Left ventricle myocardium inferior (tissue), 1 donor: ENCODE measurements at regions not wholly inside any gene's neighbourhood (a gene's known extent, or its start where the extent isn't known, plus 50 kb on each side); places are given as distances from the start of the nearest gene placed in this dataset.
"Not testable (repeated sequence)": the region's sequence is repeated elsewhere in the genome, so short reads cannot be mapped to it uniquely, and the experiment has no call there.

Experiments
- DNase-seq: peaks from one replicate; pipeline ENCODE4 v3.0.0-alpha.2; 2020
- H3K27ac ChIP-seq: fragments of 200-600 bp; replicated peaks from 2 replicates; pipeline ENCODE4 v1.8.0; 2021
- H3K27me3 ChIP-seq: fragments of 200-600 bp; 2 replicates; pipeline ENCODE4 v1.8.0; 2021; ENCODE audit warnings: low read depth
- H3K36me3 ChIP-seq: fragments of 200-600 bp; 2 replicates; pipeline ENCODE4 v1.8.0; 2021
- H3K4me1 ChIP-seq: fragments of 200-600 bp; 2 replicates; pipeline ENCODE4 v1.8.0; 2021
- H3K4me3 ChIP-seq: fragments of 200-600 bp; 2 replicates; pipeline ENCODE4 v1.8.0; 2021; ENCODE audit warnings: mild to moderate bottlenecking, moderate library complexity
- H3K9me3 ChIP-seq: fragments of 200-600 bp; replicated peaks from 2 replicates; pipeline ENCODE4 v1.8.0; 2021
- intact Hi-C: fragments of 100-400 bp; cut with micrococcal nuclease; formaldehyde crosslinking; loops from one replicate; pipeline ENCODE4 v1.11.0; 2022
- TF ChIP-seq, protein P1 (sequence below): fragments of 200-600 bp; IDR thresholded peaks from 2 replicates; pipeline ENCODE4 v1.8.0; 2021; ENCODE audit warnings: antibody characterized with exemption, mild to moderate bottlenecking, borderline replicate concordance
- donor health status: DM: no; HTN: yes; CAD: no; lungs with severe emphysema.

DNA sequence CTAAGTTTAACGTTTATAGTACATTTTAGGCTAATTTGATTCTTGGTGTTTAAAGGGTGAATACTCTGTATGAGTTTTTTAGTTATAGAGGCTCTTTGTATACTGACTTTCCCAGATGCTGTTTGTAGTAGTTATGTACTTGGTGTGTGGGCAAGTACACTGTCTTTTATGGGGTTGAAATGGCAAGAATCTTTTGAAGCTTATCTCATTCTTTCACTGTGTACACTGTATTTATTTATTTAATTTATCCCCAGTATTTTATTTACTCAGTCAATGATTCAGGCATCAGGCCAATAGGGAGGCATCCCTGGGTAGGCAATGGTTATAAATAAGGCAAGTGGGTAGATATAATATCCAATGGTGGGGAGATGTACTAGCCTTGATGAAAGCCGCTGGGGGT, 277.0 kb upstream of the PTCHD4 start:
- H3K9me3 ChIP-seq = peaks cover 25% of the 10 kb centered on the region
- H3K4me3 ChIP-seq = no peak overlapping the region
- intact Hi-C loops = no loop called here
- TF ChIP-seq, protein P1, sequence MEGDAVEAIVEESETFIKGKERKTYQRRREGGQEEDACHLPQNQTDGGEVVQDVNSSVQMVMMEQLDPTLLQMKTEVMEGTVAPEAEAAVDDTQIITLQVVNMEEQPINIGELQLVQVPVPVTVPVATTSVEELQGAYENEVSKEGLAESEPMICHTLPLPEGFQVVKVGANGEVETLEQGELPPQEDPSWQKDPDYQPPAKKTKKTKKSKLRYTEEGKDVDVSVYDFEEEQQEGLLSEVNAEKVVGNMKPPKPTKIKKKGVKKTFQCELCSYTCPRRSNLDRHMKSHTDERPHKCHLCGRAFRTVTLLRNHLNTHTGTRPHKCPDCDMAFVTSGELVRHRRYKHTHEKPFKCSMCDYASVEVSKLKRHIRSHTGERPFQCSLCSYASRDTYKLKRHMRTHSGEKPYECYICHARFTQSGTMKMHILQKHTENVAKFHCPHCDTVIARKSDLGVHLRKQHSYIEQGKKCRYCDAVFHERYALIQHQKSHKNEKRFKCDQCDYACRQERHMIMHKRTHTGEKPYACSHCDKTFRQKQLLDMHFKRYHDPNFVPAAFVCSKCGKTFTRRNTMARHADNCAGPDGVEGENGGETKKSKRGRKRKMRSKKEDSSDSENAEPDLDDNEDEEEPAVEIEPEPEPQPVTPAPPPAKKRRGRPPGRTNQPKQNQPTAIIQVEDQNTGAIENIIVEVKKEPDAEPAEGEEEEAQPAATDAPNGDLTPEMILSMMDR = no peak
- H3K4me1 ChIP-seq = no peaks in the 10 kb centered on the region
- H3K27ac ChIP-seq = no peak overlapping the region
- no peak for DNase-seq
- no peaks in the 10 kb centered on the region for H3K36me3 ChIP-seq
- no peaks in the 10 kb centered on the region for H3K27me3 ChIP-seq

DNA sequence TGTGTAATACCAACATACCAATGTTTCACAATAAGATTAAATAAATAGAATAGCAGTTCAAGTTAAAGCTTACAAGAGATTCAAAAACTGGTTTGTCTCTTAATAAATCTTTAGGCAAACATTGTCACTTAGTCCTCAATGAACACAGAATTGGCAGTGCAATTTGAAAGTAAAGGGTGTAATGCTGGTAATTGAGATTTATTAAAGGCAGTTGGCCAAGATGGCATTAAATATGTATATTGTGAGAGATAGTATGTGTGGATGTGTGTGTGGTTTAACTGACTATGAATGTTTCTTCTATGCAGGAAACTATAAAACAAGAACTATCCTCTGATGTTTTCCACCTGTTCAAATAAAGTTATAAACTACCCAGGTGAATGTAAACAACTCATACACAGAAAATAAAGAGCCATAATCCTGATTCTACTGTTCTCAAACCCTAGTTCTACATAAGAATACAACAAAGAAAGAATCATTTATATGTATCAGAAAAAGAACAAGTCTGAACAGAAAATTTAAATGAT, 267.9 kb upstream of the PTCHD4 start:
- intact Hi-C loops = no loop called here
- H3K4me3 ChIP-seq = no peak overlapping the region
- H3K36me3 ChIP-seq = no peaks in the 10 kb centered on the region
- H3K9me3 ChIP-seq = peaks cover 28% of the 10 kb centered on the region
- no peak overlapping the region for H3K27ac ChIP-seq
- no peak for DNase-seq
- TF ChIP-seq, protein P1 = no peak
- H3K27me3 ChIP-seq = no peaks in the 10 kb centered on the region
- H3K4me1 ChIP-seq = no peaks in the 10 kb centered on the region

DNA sequence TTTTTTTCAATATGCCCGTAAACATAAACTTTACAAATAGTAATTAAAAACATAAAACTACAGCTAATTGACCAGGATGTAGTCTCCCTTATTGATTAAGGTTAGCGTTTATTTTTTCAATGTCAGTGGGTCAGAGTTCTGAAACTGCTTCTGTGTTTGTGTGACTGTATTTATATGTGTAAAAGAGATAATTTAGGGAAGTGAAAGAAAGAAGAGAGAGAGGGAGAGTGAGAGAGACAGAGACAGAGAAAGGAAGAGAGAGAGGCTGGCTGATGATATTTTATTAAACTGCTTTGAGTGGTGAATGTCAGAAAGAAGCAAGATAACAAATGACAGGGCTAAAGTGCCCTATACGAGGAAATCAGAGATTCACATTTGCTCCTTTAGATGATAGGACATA, 266.1 kb upstream of the PTCHD4 start:
- H3K36me3 ChIP-seq = no peaks in the 10 kb centered on the region
- no peaks in the 10 kb centered on the region for H3K4me1 ChIP-seq
- TF ChIP-seq, protein P1 = no peak
- H3K27me3 ChIP-seq = no peaks in the 10 kb centered on the region
- no peak for DNase-seq
- intact Hi-C loops = no loop called here
- no peak overlapping the region for H3K4me3 ChIP-seq
- H3K27ac ChIP-seq = no peak overlapping the region
- H3K9me3 ChIP-seq = peaks cover 16% of the 10 kb centered on the region

DNA sequence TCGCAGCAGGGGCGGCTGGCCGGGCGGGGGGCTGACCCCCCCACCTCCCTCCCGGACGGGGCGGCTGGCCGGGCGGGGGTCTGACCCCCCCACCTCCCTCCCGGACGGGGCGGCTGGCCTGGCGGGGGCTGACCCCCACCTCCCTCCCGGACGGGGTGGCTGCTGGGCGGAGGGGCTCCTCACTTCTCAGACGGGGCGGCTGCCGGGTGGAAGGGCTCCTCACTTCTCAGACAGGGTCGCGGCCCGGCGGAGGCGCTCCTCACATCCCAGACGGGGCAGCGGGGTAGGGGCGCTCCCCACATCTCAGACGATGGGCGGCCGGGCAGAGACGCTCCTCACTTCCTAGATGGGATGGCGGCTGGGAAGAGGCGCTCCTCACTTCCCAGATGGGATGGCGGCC, 260.2 kb upstream of the PTCHD4 start:
- H3K9me3 ChIP-seq = peaks cover 23% of the 10 kb centered on the region
- intact Hi-C loops, H3K4me3 ChIP-seq, H3K4me1 ChIP-seq, H3K36me3 ChIP-seq, H3K27me3 ChIP-seq, H3K27ac ChIP-seq, DNase-seq: not testable (repeated sequence)

DNA sequence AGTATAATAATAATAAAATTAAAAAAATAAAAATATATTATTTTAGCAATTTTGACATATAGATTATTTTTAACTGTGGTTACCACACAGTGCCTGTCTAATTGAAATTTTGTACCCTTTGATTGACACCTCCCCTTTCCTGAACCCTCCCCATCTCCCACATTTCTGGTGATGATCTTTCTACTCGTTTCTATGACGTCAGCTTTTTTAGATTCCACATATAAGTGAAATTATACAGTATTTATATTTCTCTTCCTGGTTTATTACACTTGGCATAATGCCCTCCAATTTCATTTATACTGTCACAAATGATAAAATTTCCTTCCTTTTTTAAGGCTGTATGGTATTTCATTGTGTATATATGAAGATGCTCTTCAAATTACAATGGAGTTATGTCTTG, 258.1 kb upstream of the PTCHD4 start:
- Histone ChIP-seq H3K4me3 (no peak overlapping the region), H3K36me3 (no peaks in the 10 kb centered on the region), H3K27ac (no peak overlapping the region), H3K4me1 (no peaks in the 10 kb centered on the region), H3K9me3 (peaks cover 13% of the 10 kb centered on the region), H3K27me3 (no peaks in the 10 kb centered on the region)
- TF ChIP-seq, protein P1 = no peak
- DNase-seq = no peak
- intact Hi-C loops = no loop called here

DNA sequence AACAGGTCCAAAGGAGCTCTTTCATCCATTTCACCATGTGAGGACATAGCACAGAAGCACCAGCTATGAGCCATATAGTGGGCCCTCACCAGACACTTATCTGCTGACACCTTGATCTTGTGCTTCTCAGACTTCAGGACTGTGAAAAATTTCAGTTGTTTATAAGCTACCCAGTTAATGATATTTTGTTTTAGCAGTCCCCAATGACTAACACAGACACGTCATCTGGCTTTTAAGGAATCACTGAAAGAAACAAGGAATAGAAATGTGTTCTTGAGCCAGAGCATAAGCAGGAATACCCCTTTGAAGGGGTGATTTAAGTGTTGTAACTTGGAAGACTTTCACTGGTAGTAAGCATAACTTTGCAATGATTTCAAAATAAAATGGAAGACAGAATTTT, 214.7 kb upstream of the PTCHD4 start:
- intact Hi-C loops = no loop called here
- Histone ChIP-seq H3K4me3 (no peak overlapping the region), H3K36me3 (no peaks in the 10 kb centered on the region), H3K4me1 (no peaks in the 10 kb centered on the region), H3K9me3 (no peaks in the 10 kb centered on the region), H3K27ac (no peak overlapping the region), H3K27me3 (no peaks in the 10 kb centered on the region)
- TF ChIP-seq, protein P1 = no peak
- no peak for DNase-seq
